GM19395 (cell line): ENCODE measurements at regions not wholly inside any gene's neighbourhood (a gene's known extent, or its start where the extent isn't known, plus 50 kb on each side); places are given as distances from the start of the nearest gene placed in this dataset.

Source experiments
- ATAC-seq: cut with Tn5 transposase; IDR thresholded peaks from one replicate; pipeline ENCODE4 v1.9.1; 2021; ENCODE audit warnings: mild to moderate bottlenecking, moderate library complexity; ENCODE audit not compliant: unreplicated experiment

DNA sequence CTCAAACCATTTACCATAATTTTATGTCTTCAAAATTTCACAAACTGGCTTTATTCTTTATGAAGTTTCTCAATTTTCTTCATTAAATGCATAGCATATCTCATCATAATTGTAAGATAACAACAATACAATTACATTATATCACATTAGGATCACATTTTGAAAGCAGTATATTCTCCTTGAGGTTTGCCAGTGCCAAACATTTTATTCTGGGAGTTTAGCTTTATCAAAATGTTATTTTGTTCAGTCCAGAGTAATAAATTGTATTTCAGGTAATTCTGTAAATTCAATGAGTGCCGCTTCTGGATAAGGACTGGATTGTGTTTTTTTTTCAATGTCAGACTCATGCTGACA lies 234.6 kb upstream of the MIR17HG start:
- ATAC-seq: no peak

- ATAC-seq: no peak
Observed at GRCh38 chr13:91115776-91116175, 231.7 kb upstream of the MIR17HG start.

GRCh38 chr13:91117351-91117750 lies 230.1 kb upstream of the MIR17HG start:
- ATAC-seq: no peak

DNA sequence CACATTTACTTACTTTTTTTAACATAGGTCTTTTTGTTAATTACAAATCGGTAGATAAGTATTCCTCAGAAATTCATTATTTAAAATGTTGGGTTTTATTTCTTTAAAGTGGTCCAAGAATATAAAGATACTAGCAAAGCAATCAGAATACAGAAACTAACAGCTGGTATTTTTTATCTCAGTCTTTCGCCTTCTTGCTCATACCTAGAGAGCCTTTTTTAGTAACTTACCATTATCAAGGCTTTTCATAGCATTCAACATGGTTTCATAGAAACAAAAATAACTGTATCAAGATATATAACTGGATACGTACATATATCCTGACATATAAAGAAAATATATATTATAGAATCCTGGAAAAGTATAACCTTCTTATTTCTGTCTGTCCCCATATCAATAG lies 227.8 kb upstream of the MIR17HG start:
- no peak for ATAC-seq

GRCh38 chr13:91122766-91123165 lies 224.7 kb upstream of the MIR17HG start:
- no peak for ATAC-seq

DNA sequence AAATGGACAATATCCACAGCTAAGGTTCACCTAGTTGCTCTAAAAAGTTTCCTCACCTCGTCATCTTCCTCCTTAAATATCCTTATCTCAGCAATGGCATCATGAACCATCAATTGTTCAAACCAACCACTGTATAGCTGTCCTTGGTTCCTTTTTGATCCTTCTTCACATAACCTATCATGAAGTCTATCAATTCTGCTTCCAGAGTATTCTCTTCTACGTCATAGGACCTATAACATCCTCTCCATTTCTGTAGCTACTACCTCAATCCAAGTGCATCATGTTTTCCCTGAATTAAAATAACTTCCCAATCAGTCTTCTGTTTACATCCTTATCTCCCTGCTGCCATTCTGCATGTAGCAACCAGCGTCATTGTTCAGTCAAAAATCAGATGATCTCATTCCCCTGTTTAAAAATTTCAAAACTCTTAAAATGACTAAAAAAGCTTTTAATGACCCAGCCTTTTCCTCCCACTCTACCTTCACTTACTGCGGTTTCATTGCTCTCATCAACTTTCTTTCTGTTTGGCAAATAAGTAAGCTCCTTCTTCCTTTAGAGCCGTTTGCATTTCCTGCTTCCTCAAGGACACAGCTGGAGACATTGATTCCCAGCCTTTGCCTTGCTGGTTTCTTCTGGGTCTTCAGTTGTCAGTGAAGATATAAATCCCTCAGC lies 223.9 kb upstream of the MIR17HG start:
- peak; percentile 64 for ATAC-seq

GRCh38 chr13:91126806-91127205 lies 220.7 kb upstream of the MIR17HG start:
- ATAC-seq: no peak

- ATAC-seq: no peak
Observed at GRCh38 chr13:91127995-91128394, 219.5 kb upstream of the MIR17HG start.

DNA sequence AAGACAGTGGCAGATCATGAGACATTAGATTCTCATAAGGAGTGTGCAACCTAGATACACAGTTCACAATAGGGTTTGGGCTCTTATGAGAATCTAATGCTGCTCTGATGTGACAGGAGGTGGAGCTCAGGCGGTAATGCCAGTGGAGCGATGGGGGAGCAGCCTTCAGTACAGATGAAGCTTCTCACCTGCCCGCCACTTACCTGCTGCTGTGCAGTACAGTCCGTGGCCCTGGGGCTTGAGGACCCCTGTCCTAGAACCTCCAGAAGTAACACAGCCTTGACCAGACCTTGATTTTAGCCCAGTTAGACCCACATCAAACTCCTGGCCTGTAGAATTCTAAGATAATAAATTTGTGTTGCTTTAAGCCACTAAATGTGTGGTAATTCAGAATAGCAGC lies 215.1 kb upstream of the MIR17HG start:
- no peak for ATAC-seq

DNA sequence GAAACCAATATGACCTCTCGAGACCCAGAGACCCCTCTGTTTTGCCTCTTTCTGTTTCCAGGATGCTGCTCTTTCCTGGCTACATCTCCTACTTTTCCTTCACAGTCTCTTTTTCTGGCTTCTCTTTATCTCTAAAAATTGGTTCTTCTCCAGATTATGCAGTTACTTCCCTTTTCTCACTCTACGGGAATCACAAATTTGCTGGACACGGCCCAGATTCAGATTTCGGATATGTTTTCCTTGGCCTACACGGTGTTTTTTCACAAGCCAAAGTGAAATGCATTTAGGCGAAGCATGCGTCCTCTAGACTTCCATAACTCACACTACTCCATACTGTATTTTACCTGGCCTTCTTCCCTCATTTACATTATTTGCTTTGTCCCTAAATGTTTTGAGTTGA lies 214.7 kb upstream of the MIR17HG start:
- ATAC-seq: no peak

DNA sequence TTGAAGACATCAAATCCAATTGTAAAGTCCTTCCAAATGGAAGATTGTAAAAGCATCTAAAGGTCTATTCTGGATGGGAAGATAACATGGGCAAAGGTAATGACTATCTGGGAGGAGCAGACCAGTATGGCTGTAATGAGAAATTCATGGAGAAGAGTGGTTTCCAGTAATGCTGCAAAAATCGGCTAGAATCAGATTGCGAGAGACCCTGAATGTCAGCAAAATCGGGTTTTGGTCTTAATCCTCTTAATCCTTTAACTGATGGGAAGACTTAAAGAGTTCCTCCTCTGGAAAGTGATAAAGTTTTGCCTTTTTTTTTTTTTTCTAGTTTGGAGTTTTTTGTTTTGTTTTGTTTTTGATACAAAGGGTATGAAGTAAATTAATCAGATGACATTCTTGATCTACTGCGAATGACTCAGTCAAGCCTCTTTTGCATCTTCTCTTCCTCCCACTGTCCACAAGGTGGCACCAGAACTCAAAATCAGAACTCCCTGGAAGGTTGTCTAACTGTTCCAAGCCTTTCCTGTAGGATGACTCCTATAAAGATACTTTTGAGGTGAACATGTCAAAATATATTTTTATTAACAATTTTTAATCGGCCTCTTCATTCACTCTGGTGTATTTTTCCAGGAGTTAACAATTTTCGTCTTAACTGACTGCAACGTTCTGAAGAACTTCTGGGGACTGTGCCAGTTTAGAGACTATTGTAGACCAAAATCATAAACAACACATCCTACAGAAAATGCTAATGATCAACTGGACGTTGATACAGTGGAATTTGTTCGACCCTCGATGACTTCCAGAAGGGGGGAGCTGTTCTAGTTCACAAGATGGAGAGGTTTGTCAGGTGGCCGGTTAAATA lies 213.3 kb upstream of the MIR17HG start:
- ATAC-seq: peak; percentile 90

- no peak for ATAC-seq
Observed at GRCh38 chr13:91134803-91135184, 212.7 kb upstream of the MIR17HG start.

- ATAC-seq: no peak
Observed at GRCh38 chr13:91135376-91135775, 212.1 kb upstream of the MIR17HG start.

- ATAC-seq: no peak
Observed at GRCh38 chr13:91135968-91136367, 211.5 kb upstream of the MIR17HG start.

- ATAC-seq: no peak
Observed at GRCh38 chr13:91136806-91137205, 210.7 kb upstream of the MIR17HG start.

- no peak for ATAC-seq
Observed at GRCh38 chr13:91139232-91139631, 208.3 kb upstream of the MIR17HG start.

- no peak for ATAC-seq
Observed at GRCh38 chr13:91141543-91142061, 205.9 kb upstream of the MIR17HG start.

DNA sequence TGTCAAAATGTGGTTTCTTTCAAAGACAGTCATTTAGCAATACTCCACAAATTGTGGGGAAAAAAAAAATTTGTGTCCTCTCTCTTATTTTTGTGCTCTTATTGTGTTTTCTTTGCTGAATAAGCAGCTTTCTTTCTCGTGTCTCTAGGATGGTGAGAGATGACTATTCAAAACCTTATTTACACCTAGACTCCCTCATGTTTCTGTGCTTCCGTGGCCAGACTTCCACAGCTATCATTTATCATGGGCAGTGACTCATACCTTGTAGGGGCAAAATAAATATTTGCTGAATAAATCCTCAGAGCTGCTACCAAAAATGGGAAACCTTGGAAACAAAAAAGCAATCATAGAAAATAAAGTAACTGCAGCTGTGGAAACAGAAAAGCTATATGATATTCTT lies 204.9 kb upstream of the MIR17HG start:
- no peak for ATAC-seq

- ATAC-seq: no peak
Observed at GRCh38 chr13:91144054-91144453, 203.4 kb upstream of the MIR17HG start.

DNA sequence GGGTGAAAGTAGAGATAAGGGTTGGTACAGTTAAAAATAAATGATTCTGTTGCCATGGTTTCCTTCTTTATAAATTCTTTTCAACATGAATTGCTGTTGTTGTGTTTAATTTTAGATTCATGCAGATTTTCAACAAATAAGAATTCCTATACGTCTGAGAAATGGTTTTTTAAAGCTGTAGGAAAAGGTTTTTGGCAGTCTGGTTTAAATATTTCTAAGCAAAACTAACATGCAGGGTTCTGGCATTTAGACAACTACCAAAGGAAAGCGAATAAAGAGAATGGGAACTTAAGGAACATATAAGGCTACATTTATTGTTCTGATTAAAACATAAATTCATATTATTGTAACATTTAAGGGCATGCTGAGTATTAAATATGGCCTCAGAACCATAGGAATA lies 203.0 kb upstream of the MIR17HG start:
- no peak for ATAC-seq

GRCh38 chr13:91145571-91146205 lies 201.8 kb upstream of the MIR17HG start:
- ATAC-seq: no peak

- ATAC-seq: no peak
Observed at GRCh38 chr13:91146601-91147000, 200.9 kb upstream of the MIR17HG start.
